IPS-18a (cell line): ENCODE measurements at regions not wholly inside any gene's neighbourhood (a gene's known extent, or its start where the extent isn't known, plus 50 kb on each side); places are given as distances from the start of the nearest gene placed in this dataset.

Source experiments
- H3K27ac ChIP-seq: one replicate; pipeline ENCODE4 v1.5.1; 2013; ENCODE audit warnings: low read length
- H3K27me3 ChIP-seq: one replicate; pipeline ENCODE4 v1.6.1; 2013; ENCODE audit warnings: mild to moderate bottlenecking, low read length; ENCODE audit not compliant: control insufficient read depth, insufficient read depth
- H3K36me3 ChIP-seq: one replicate; pipeline ENCODE4 v1.6.1; 2013; ENCODE audit warnings: low read depth, low read length; ENCODE audit not compliant: control insufficient read depth
- H3K4me1 ChIP-seq: one replicate; pipeline ENCODE4 v1.6.1; 2013; ENCODE audit warnings: low read depth, low read length; ENCODE audit not compliant: control insufficient read depth
- H3K4me3 ChIP-seq: one replicate; pipeline ENCODE4 v1.5.1; 2013; ENCODE audit warnings: low read length
- H3K9ac ChIP-seq: one replicate; pipeline ENCODE4 v1.6.1; 2013; ENCODE audit warnings: mild to moderate bottlenecking, low read length, moderate library complexity
- H3K9me3 ChIP-seq: one replicate; pipeline ENCODE4 v1.6.1; 2013; ENCODE audit warnings: low read depth, low read length; ENCODE audit not compliant: control insufficient read depth

- Histone ChIP-seq H3K36me3 (no peaks in the 10 kb centered on the region), H3K27ac (no peak overlapping the region), H3K9ac (no peak overlapping the region), H3K9me3 (no peaks in the 10 kb centered on the region), H3K27me3 (no peaks in the 10 kb centered on the region), H3K4me1 (peaks cover 24% of the 10 kb centered on the region), H3K4me3 (no peak overlapping the region)
Measured at GRCh38 chr4:30973993-30974392, 253.8 kb downstream of the PCDH7 start.

GRCh38 chr4:30979402-30979801, 259.2 kb downstream of the PCDH7 start:
- Histone ChIP-seq H3K4me3 (no peak overlapping the region), H3K27me3 (no peaks in the 10 kb centered on the region), H3K4me1 (peaks cover 15% of the 10 kb centered on the region), H3K9ac (no peak overlapping the region), H3K27ac (no peak overlapping the region), H3K36me3 (no peaks in the 10 kb centered on the region), H3K9me3 (no peaks in the 10 kb centered on the region)

DNA sequence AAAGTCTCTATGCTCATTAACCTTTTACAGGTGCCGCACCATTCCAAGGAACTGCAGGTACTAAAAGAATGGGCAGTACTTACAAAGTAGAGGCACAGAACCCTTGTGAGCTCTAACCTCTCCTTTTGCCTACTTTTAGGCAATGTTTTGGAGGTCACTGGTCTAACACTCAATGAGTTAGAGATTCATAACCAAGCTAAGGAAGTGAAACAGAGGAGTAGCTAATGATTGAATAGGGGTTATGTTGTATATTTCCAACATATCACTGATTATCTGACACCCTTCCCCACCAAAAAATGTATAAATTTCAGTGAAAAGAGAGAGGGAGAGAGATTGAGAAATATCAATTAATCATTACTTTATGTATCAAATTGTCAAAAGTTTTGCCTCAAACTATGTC, 269.3 kb downstream of the PCDH7 start:
- Histone ChIP-seq H3K4me1 (no peaks in the 10 kb centered on the region), H3K9ac (no peak overlapping the region), H3K27me3 (no peaks in the 10 kb centered on the region), H3K4me3 (no peak overlapping the region), H3K27ac (no peak overlapping the region), H3K36me3 (no peaks in the 10 kb centered on the region), H3K9me3 (no peaks in the 10 kb centered on the region)

- H3K4me3 ChIP-seq = no peak overlapping the region
- no peaks in the 10 kb centered on the region for H3K36me3 ChIP-seq
- H3K4me1 ChIP-seq = no peaks in the 10 kb centered on the region
- no peak overlapping the region for H3K9ac ChIP-seq
- no peaks in the 10 kb centered on the region for H3K27me3 ChIP-seq
- no peaks in the 10 kb centered on the region for H3K9me3 ChIP-seq
- no peak overlapping the region for H3K27ac ChIP-seq
Measured at GRCh38 chr4:30996841-30997240, 276.7 kb downstream of the PCDH7 start.

GRCh38 chr4:31005037-31005436, 284.9 kb downstream of the PCDH7 start:
- Histone ChIP-seq H3K4me1 (no peaks in the 10 kb centered on the region), H3K27ac (no peak overlapping the region), H3K9me3 (no peaks in the 10 kb centered on the region), H3K27me3 (no peaks in the 10 kb centered on the region), H3K9ac (no peak overlapping the region), H3K36me3 (no peaks in the 10 kb centered on the region), H3K4me3 (no peak overlapping the region)

- no peak overlapping the region for H3K27ac ChIP-seq
- H3K9ac ChIP-seq = no peak overlapping the region
- H3K4me1 ChIP-seq = no peaks in the 10 kb centered on the region
- H3K27me3 ChIP-seq = no peaks in the 10 kb centered on the region
- H3K9me3 ChIP-seq = no peaks in the 10 kb centered on the region
- no peaks in the 10 kb centered on the region for H3K36me3 ChIP-seq
- H3K4me3 ChIP-seq = no peak overlapping the region
Measured at GRCh38 chr4:31007858-31008257, 287.7 kb downstream of the PCDH7 start.

DNA sequence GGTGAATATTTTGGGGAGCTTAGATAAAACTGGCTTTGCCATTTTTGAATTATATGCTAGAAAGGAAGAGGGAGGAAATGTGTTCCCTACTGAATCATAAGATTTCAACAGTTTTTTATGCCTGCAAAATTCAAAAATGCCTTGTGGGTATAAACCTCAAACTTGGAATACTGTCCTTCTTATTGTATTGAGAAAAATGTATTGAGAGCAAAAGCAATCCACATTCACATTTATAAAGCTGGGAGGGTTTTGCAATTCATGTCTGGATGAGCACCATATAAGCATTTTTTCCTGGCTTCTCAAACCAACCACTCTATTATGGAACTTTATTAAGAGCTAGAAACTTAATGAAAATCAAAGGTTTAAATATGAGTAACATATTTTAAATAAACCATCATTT, 289.8 kb downstream of the PCDH7 start:
- no peaks in the 10 kb centered on the region for H3K36me3 ChIP-seq
- no peak overlapping the region for H3K27ac ChIP-seq
- no peaks in the 10 kb centered on the region for H3K27me3 ChIP-seq
- H3K9me3 ChIP-seq = no peaks in the 10 kb centered on the region
- H3K9ac ChIP-seq = no peak overlapping the region
- H3K4me3 ChIP-seq = no peak overlapping the region
- H3K4me1 ChIP-seq = no peaks in the 10 kb centered on the region

DNA sequence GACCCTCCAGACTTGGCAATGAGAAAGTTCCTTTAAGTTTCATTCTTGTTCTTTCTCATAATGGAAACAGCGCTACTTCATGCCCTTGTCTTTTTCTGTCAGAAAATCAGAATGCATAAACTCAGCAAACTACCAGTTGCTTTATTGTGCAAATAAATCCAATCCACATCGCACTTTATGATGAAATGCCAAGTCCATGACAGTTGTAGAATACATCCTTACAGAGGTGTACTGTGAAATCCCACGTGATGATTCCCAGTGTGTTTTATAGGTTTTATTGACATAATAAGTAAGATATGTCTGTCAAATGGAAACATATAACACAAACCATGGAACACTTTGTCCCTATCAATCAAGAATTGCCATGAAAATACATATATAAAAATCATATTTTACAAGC, 295.0 kb downstream of the PCDH7 start:
- Histone ChIP-seq H3K4me3 (no peak overlapping the region), H3K9ac (no peak overlapping the region), H3K9me3 (no peaks in the 10 kb centered on the region), H3K27me3 (no peaks in the 10 kb centered on the region), H3K36me3 (no peaks in the 10 kb centered on the region), H3K27ac (no peak overlapping the region), H3K4me1 (no peaks in the 10 kb centered on the region)

- H3K4me3 ChIP-seq = no peak overlapping the region
- H3K27me3 ChIP-seq = no peaks in the 10 kb centered on the region
- H3K36me3 ChIP-seq = no peaks in the 10 kb centered on the region
- H3K4me1 ChIP-seq = no peaks in the 10 kb centered on the region
- H3K9ac ChIP-seq = no peak overlapping the region
- H3K9me3 ChIP-seq = no peaks in the 10 kb centered on the region
- no peak overlapping the region for H3K27ac ChIP-seq
Measured at GRCh38 chr4:31016322-31017061, 296.3 kb downstream of the PCDH7 start.

GRCh38 chr4:31020363-31020762, 300.2 kb downstream of the PCDH7 start:
- no peak overlapping the region for H3K9ac ChIP-seq
- H3K27ac ChIP-seq = no peak overlapping the region
- no peaks in the 10 kb centered on the region for H3K4me1 ChIP-seq
- H3K36me3 ChIP-seq = no peaks in the 10 kb centered on the region
- no peak overlapping the region for H3K4me3 ChIP-seq
- no peaks in the 10 kb centered on the region for H3K9me3 ChIP-seq
- H3K27me3 ChIP-seq = no peaks in the 10 kb centered on the region

- Histone ChIP-seq H3K27ac (no peak overlapping the region), H3K27me3 (no peaks in the 10 kb centered on the region), H3K9ac (no peak overlapping the region)
Measured at GRCh38 chr4:31021008-31021407, 300.8 kb downstream of the PCDH7 start.

GRCh38 chr4:31022702-31023101, 302.5 kb downstream of the PCDH7 start:
- Histone ChIP-seq H3K27ac (no peak overlapping the region), H3K27me3 (no peaks in the 10 kb centered on the region), H3K4me3 (no peak overlapping the region), H3K9ac (no peak overlapping the region), H3K9me3 (no peaks in the 10 kb centered on the region), H3K4me1 (no peaks in the 10 kb centered on the region), H3K36me3 (no peaks in the 10 kb centered on the region)

More at GRCh38 chr4:31021008-31021407, 300.8 kb downstream of the PCDH7 start:
- no peak overlapping the region for H3K4me3 ChIP-seq
- H3K9me3 ChIP-seq = no peaks in the 10 kb centered on the region
- no peaks in the 10 kb centered on the region for H3K36me3 ChIP-seq
- no peaks in the 10 kb centered on the region for H3K4me1 ChIP-seq
